ENCODE measurements at regions not wholly inside any gene's neighbourhood (a gene's known extent, or its start where the extent isn't known, plus 50 kb on each side); places are given as distances from the start of the nearest gene placed in this dataset.

DNA sequence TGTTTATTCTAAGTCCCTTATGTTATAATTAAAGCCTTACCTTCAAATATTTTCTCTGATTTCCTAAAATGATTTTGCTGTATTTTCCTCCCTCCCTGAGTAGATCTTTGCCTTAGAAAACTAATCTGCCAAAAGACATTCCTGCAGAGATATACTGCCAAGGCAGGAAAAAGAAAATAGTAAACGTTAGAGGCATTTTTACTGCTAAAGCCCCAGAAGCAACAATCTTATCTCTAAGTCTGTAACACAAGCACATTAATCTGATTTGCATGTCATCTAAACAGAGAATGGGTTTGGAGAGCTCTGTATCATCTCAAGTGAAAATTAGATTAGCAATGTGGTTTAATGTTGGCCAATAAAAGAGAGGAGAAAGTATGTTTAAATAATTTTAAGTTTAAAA is 847.7 kb downstream of the MAT2B start:
- DNase-seq (ENCODE audit: low spot score) = no peak
- in situ Hi-C loops (cut with MboI; ENCODE audit: low pct_unique_long_range_greater_than_20kb, low sequenced_read_pairs, unreplicated experiment) = no loop called here
- TF ChIP-seq, protein P1, sequence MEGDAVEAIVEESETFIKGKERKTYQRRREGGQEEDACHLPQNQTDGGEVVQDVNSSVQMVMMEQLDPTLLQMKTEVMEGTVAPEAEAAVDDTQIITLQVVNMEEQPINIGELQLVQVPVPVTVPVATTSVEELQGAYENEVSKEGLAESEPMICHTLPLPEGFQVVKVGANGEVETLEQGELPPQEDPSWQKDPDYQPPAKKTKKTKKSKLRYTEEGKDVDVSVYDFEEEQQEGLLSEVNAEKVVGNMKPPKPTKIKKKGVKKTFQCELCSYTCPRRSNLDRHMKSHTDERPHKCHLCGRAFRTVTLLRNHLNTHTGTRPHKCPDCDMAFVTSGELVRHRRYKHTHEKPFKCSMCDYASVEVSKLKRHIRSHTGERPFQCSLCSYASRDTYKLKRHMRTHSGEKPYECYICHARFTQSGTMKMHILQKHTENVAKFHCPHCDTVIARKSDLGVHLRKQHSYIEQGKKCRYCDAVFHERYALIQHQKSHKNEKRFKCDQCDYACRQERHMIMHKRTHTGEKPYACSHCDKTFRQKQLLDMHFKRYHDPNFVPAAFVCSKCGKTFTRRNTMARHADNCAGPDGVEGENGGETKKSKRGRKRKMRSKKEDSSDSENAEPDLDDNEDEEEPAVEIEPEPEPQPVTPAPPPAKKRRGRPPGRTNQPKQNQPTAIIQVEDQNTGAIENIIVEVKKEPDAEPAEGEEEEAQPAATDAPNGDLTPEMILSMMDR (IDR thresholded peaks at IDR 0.05; ENCODE audit: extremely low read depth, insufficient read depth, missing control alignments) = no peak

DNA sequence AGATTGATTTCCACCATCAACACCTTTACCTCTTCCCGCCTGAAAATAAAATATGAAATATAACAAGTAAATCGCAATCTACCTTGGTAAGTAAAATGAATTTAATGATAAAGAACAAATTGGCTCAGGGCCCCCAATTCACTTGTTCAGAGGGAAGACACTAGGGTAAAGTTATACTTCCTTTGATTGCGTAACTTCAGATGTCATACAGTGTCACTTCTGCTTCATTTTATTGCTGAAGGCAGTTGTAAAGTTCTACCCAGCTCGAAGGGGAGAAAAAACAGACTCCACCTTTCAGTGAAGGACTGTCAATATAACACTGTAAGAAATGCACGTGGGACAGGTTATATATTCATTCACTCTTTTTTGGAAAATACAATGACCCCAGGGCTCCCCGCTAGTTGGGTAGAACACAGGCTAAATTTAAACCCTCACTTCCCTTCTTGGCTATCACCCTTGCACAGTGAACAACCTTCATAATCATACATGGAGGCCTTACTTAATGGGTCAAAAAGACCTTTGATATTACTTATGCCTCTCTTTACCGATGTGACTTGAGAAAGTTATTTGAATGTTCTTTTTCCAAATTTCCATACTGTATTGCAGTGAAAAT is 848.8 kb downstream of the MAT2B start:
- TF ChIP-seq, protein P1 (IDR thresholded peaks at IDR 0.05; ENCODE audit: extremely low read depth, insufficient read depth, missing control alignments) = no peak
- no peak for DNase-seq (ENCODE audit: low spot score)
- in situ Hi-C loops (cut with MboI; ENCODE audit: low pct_unique_long_range_greater_than_20kb, low sequenced_read_pairs, unreplicated experiment) = no loop called here

DNA sequence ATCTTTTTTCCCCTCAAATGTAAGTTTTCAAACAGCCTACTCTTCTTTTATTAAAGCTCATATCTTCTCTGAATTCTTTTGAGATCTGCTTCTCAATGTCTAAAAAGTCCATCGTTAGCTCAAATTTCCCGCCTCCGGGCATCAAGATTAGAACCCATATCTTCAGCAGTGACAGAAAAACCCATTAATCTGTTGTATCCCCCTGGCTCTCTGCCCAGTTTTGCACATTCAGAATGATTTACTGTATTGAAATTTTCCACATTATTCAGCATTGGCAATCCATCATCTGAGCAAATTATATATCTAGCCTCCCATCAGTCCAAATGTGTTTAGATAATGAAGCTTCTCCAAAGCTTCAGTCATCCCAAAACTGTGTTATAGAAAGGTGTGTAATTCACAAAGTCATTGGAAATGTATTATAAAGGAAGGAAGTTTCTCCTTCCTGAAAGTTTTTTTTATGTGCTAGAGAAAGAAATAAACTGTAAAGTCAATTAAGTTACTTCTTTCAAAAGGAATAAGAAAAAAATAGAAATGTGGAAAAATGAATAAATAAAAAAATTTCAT is 849.9 kb downstream of the MAT2B start:
- TF ChIP-seq, protein P1 (IDR thresholded peaks at IDR 0.05; ENCODE audit: extremely low read depth, insufficient read depth, missing control alignments) = no peak
- in situ Hi-C loops (cut with MboI; ENCODE audit: low pct_unique_long_range_greater_than_20kb, low sequenced_read_pairs, unreplicated experiment) = no loop called here
- DNase-seq (ENCODE audit: low spot score) = no peak

DNA sequence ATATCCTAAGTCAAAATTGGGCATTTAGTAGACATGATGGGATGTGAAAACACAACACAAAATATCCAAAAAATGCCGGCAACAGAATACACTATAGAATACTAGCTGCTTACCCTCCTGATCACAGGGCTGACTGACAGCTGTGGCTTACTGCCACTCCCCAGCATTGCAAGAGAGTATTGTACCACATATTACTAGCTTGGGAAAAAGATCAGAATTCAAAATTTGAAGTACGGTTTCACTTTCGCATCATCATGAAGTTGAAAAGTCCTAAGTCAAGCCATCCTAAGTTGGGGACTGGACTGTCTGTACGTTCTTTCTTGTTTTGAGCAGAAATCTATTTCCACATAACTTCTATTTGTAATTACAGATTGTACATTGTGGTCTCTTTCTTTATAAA is 851.4 kb downstream of the MAT2B start:
- in situ Hi-C loops (cut with MboI; ENCODE audit: low pct_unique_long_range_greater_than_20kb, low sequenced_read_pairs, unreplicated experiment) = no loop called here
- DNase-seq (ENCODE audit: low spot score) = no peak
- TF ChIP-seq, protein P1 (IDR thresholded peaks at IDR 0.05; ENCODE audit: extremely low read depth, insufficient read depth, missing control alignments) = no peak

DNA sequence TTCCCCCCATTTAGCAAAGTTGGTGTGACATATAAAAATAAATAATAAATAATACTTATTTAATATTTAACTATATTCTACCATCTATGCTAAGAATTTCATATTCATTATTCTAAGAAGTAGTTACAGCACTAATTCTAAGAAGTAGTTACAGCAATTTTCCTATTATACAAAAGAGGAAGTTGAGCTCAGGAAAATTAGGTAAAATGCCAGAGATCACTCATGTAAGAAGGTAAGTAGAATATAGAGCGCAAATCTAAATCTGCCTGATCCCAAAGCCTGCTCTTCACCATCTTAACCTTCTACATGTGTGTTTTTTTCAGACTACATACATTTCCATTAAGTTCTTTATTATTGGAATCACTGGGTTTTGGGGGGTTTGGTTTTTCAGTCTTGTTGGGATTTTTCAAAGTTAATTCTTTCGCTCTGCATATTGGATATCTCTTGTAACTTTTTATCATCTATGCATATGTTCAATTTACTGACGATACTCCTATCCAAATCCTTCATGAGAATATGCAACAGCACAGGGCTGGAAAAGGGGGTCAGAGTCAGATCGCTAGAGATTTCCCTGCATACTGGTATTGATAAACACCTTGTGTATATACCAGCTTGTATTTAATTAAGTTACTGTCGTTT is 852.1 kb downstream of the MAT2B start:
- in situ Hi-C loops (cut with MboI; ENCODE audit: low pct_unique_long_range_greater_than_20kb, low sequenced_read_pairs, unreplicated experiment) = no loop called here
- DNase-seq (ENCODE audit: low spot score) = no peak
- TF ChIP-seq, protein P1 (IDR thresholded peaks at IDR 0.05; ENCODE audit: extremely low read depth, insufficient read depth, missing control alignments) = no peak

DNA sequence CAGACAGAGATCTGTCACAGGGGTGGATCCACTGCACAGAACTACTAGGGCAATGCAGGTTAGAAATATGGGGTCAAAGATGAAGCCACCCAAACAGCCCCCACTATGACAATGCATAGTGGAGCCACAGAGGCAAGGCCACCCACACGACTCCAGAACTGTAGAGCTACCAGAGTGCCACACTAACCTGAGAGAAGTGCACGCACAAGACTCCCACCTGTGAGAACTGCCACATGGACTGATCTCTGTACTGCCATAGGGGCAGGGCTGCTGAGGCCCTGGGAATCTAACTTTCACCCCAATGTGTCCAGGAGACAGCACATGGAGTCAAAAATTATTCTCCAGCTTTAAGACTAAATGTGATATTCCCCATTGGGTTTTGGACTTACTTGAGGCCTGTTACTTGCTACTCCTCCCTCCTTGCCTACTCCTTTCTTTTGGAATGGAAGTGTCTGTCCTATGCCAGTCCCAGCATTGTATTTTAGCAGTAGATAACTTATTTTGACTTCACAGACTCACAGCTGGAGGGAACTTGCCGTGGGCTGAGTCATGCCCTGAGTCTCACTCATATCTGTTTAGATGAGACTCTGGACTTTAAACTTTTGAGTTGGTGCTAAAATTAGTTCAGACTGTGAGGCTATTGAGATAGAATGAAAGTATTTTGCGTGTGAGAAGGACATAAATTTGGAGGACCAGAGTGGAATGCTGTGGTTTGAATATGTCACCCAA is 853.3 kb downstream of the MAT2B start:
- no peak for DNase-seq (ENCODE audit: low spot score)
- TF ChIP-seq, protein P1 (IDR thresholded peaks at IDR 0.05; ENCODE audit: extremely low read depth, insufficient read depth, missing control alignments) = no peak
- in situ Hi-C loops (cut with MboI; ENCODE audit: low pct_unique_long_range_greater_than_20kb, low sequenced_read_pairs, unreplicated experiment) = no loop called here
